Heart left ventricle (tissue), 16 donors: ENCODE measurements at regions not wholly inside any gene's neighbourhood (a gene's known extent, or its start where the extent isn't known, plus 50 kb on each side); places are given as distances from the start of the nearest gene placed in this dataset.

Source experiments
- ATAC-seq, 4 donors: fragments of 200-7000 bp; cut with Tn5 transposase; one replicate each; pipeline ENCODE4 v1.9.1; 2020 to 2022; ENCODE audit warnings: moderate library complexity in 4 of 4, mild to moderate bottlenecking in 3 of 4, moderate number of reproducible peaks in 1 of 4
- DNase-seq, 5 donors: peaks; one replicate each; pipeline ENCODE4 v3.0.0-alpha.2; 2020
- H3K27ac ChIP-seq, 12 donors: fragments of 200-600 bp; sonication (generic) in 4 of 12; one replicate each; pipeline versions ENCODE4 v1.5.0 to v1.8.0; 2016 to 2022; ENCODE audit warnings: mild to moderate bottlenecking in 2 of 12
- H3K27me3 ChIP-seq, 9 donors: fragments of 200-600 bp; sonication (generic) in 2 of 9; one replicate each; pipeline versions ENCODE4 v1.5.1 to v1.8.0; 2016 to 2022; ENCODE audit warnings: mild to moderate bottlenecking in 3 of 9
- H3K36me3 ChIP-seq, 9 donors: fragments of 200-600 bp; sonication (generic) in 2 of 9; one replicate each; pipeline versions ENCODE4 v1.5.0 to v1.8.0; 2018 to 2022; ENCODE audit warnings: mild to moderate bottlenecking in 2 of 9
- H3K4me1 ChIP-seq, 12 donors: fragments of 200-600 bp; sonication (generic) in 4 of 12; one replicate each; pipeline versions ENCODE4 v1.5.0 to v1.8.0; 2016 to 2022; ENCODE audit warnings: mild to moderate bottlenecking in 3 of 12
- H3K4me3 ChIP-seq, 12 donors: fragments of 200-600 bp; sonication (generic) in 4 of 12; one replicate each; pipeline versions ENCODE4 v1.5.0 to v1.8.0; 2017 to 2022; ENCODE audit warnings: mild to moderate bottlenecking in 9 of 12, moderate library complexity in 4 of 12
- H3K9me3 ChIP-seq, 12 donors: fragments of 200-600 bp; sonication (generic) in 4 of 12; one replicate each; pipeline versions ENCODE4 v1.5.0 to v1.8.0; 2016 to 2022; ENCODE audit warnings: mild to moderate bottlenecking in 1 of 12
- CTCF ChIP-seq, 12 donors: fragments of 200-600 bp; sonication (generic) in 4 of 12; IDR thresholded peaks; one replicate each; pipeline versions ENCODE4 v1.5.0 to v1.8.0; 2018 to 2022; ENCODE audit warnings: antibody characterized with exemption in 12 of 12, mild to moderate bottlenecking in 5 of 12
- POLR2A ChIP-seq, 2 donors: fragments of 450-650 bp; IDR thresholded peaks; one replicate each; pipeline ENCODE4 v1.6.1; 2017; ENCODE audit warnings: antibody characterized with exemption in 2 of 2, mild to moderate bottlenecking in 2 of 2, moderate library complexity in 2 of 2
- WGBS, 4 donors: extraction: QIAGEN DNeasy Blood & Tissue Kit in 2 of 4; methylation state at CpG; one replicate each; pipeline versions ENCODE4 v1.1.5 to v1.1.7; 2013 to 2018; 5-methylcytosine and 5-hydroxymethylcytosine counted together
- intact Hi-C, 10 donors: fragments of 100-400 bp; cut with DNase I; formaldehyde crosslinking; loops; one replicate each; pipeline versions ENCODE4 v1.11.1 to v1.14.2; 2022
- donor health status: ischemic (EF 13 %, LVEDD 7.1; RV severe dilation, severe dysfunction).
- donor health status: healthy with polysubstance abuse.
- donor health status: DM: no; HTN: yes; CAD: no.
- donor health status: DM: no; HTN: no; CAD: no.
- donor health status: ischemic (EF 25% LVEDD 6.9; RV normal size, moderate dysfunction).
- donor health status: ischemic (EF 25% LVEDD 5.7; RV mildly dilated, moderate dysfunction).
- donor health status: healthy.
- donor health status: DM: yes; HTN: yes; CAD: no.
- donor health status: ischemic (EF 35%, LVEDD 5.7; RV mildly dilated, moderate dysfunction).
- donor health status: nonischemic (EF 11% LVEDD 7.7; RV severe dilation, severe dysfunction).
- donor health status: DM: yes; HTN: yes; CAD: no.
- donor health status: PGD.
- donor health status: ischemic (EF 29% LVEDD 5.4; RV normal size, mild dysfunction).
- donor health status: nonischemic (EF 23%, LVEDD 6.1; RV moderate dilation, normal function).

- H3K27ac ChIP-seq = no peak overlapping the region
- WGBS, 4 donors = 82 to 86% (median 82%) methylated on average over 2 of the region's 2 CpGs
- TF ChIP-seq CTCF (IDR thresholded peaks at IDR 0.05) (no peak), POLR2A (IDR thresholded peaks at IDR 0.05) (no peak)
- H3K36me3 ChIP-seq = no peaks in the 10 kb centered on the region
- peaks cover 0 to 16% (median 0%) of the 10 kb centered on the region in 12 donors for H3K4me1 ChIP-seq
- intact Hi-C loops = no loop called here
- ATAC-seq (no peak), DNase-seq (no peak)
- H3K4me3 ChIP-seq = no peak overlapping the region
- H3K9me3 ChIP-seq = no peaks in the 10 kb centered on the region
- H3K27me3 ChIP-seq = no peaks in the 10 kb centered on the region
Measured at GRCh38 chr3:101122681-101123080, 129.5 kb upstream of the ABI3BP start.

GRCh38 chr3:101120039-101120438 lies 126.8 kb upstream of the ABI3BP start:
- DNase-seq (no peak), ATAC-seq (no peak)
- H3K4me1 ChIP-seq = peaks cover 0 to 19% (median 0%) of the 10 kb centered on the region in 12 donors
- H3K4me3 ChIP-seq = no peak overlapping the region
- no peak overlapping the region for H3K27ac ChIP-seq
- H3K36me3 ChIP-seq = no peaks in the 10 kb centered on the region
- TF ChIP-seq POLR2A (IDR thresholded peaks at IDR 0.05) (no peak), CTCF (IDR thresholded peaks at IDR 0.05) (no peak)
- H3K27me3 ChIP-seq = no peaks in the 10 kb centered on the region
- intact Hi-C loops = no loop called here
- WGBS, 4 donors = 76 to 86% (median 78%) methylated on average over 2 of the region's 2 CpGs
- H3K9me3 ChIP-seq = no peaks in the 10 kb centered on the region

GRCh38 chr3:101119535-101119934 lies 126.3 kb upstream of the ABI3BP start:
- no peaks in the 10 kb centered on the region for H3K9me3 ChIP-seq
- no peak overlapping the region for H3K4me3 ChIP-seq
- no peak for DNase-seq
- no peaks in the 10 kb centered on the region for H3K36me3 ChIP-seq
- no peak overlapping the region for H3K27ac ChIP-seq
- intact Hi-C loops = no loop called here
- ATAC-seq = no peak
- 51 to 61% (median 59%) methylated on average over 3 of the region's 3 CpGs for WGBS, 4 donors
- H3K4me1 ChIP-seq = peaks cover 0 to 19% (median 0%) of the 10 kb centered on the region in 12 donors
- TF ChIP-seq POLR2A (IDR thresholded peaks at IDR 0.05) (no peak), CTCF (IDR thresholded peaks at IDR 0.05) (no peak)
- no peaks in the 10 kb centered on the region for H3K27me3 ChIP-seq

- ATAC-seq (peak; percentile 48 to 96 (median 76)), DNase-seq (no peak)
- intact Hi-C loops = no loop called here
- Histone ChIP-seq H3K9me3 (no peaks in the 10 kb centered on the region), H3K4me3 (no peak overlapping the region), H3K4me1 (peaks cover 0 to 19% (median 0%) of the 10 kb centered on the region in 12 donors), H3K36me3 (no peaks in the 10 kb centered on the region), H3K27me3 (no peaks in the 10 kb centered on the region), H3K27ac (peak overlapping the region in 1 of 12 donors; percentile 20)
- TF ChIP-seq POLR2A (IDR thresholded peaks at IDR 0.05) = no peak
- TF ChIP-seq CTCF (IDR thresholded peaks at IDR 0.05) = no peak
- WGBS, 4 donors = 41 to 51% (median 46%) methylated on average over 2 of the region's 2 CpGs
Measured at GRCh38 chr3:101117980-101118379, 124.8 kb upstream of the ABI3BP start.
